Esophagus squamous epithelium (tissue), 5 donors: ENCODE measurements at regions not wholly inside any gene's neighbourhood (a gene's known extent, or its start where the extent isn't known, plus 50 kb on each side); places are given as distances from the start of the nearest gene placed in this dataset.

ENCODE experiments used
- DNase-seq: peaks from one replicate; lab custom pipeline; 2025; lab: John Stamatoyannopoulos, UW
- H3K27ac ChIP-seq, 4 donors: fragments of 200-600 bp; sonication (generic); one replicate each; pipeline ENCODE4 v1.5.1; 2016 to 2019; ENCODE audit warnings: mild to moderate bottlenecking in 1 of 4
- H3K27me3 ChIP-seq, 4 donors: fragments of 200-600 bp; sonication (generic); 1 replicate in 3 of 4; 2 replicates in 1 of 4; pipeline versions ENCODE4 v1.5.1 to v1.6.0; 2017 to 2021; ENCODE audit warnings: antibody characterized with exemption in 1 of 4
- H3K36me3 ChIP-seq, 3 donors: fragments of 200-600 bp; sonication (generic); one replicate each; pipeline ENCODE4 v1.5.1; 2016 to 2019
- H3K4me1 ChIP-seq, 3 donors: fragments of 200-600 bp; sonication (generic); one replicate each; pipeline ENCODE4 v1.5.1; 2017 to 2019
- H3K4me3 ChIP-seq, 4 donors: fragments of 200-600 bp; sonication (generic); 1 replicate in 3 of 4; 2 replicates in 1 of 4; pipeline ENCODE4 v1.5.1; 2016 to 2019; ENCODE audit warnings: mild to moderate bottlenecking in 2 of 4, moderate library complexity in 1 of 4
- H3K9me3 ChIP-seq, 3 donors: fragments of 200-600 bp; sonication (generic); one replicate each; pipeline ENCODE4 v1.5.1; 2016 to 2019
- POLR2A ChIP-seq, 4 donors: fragments of 450-650 bp; IDR thresholded peaks; one replicate each; pipeline ENCODE4 v1.6.1; 2017; ENCODE audit warnings: antibody characterized with exemption in 4 of 4, mild to moderate bottlenecking in 4 of 4, moderate library complexity in 3 of 4
- WGBS, 2 donors: methylation state at CpG; one replicate each; pipeline ENCODE4 v1.1.5; 2018; 5-methylcytosine and 5-hydroxymethylcytosine counted together
- intact Hi-C: fragments of 100-400 bp; cut with DNase I; formaldehyde crosslinking; loops from one replicate; pipeline ENCODE4 v1.15.0; 2022
- TF ChIP-seq, protein P1 (sequence below), 6 experiments: fragments of 450-650 bp in 4 of 6; fragments of 200-600 bp in 2 of 6; sonication (generic) in 2 of 6; IDR thresholded peaks; one replicate each; pipeline ENCODE4 v1.5.1; 2016 to 2019; ENCODE audit warnings: antibody characterized with exemption in 6 of 6, mild to moderate bottlenecking in 4 of 6, moderate library complexity in 4 of 6
- donor health status: DM: yes; HTN: yes; CAD: no.

DNA sequence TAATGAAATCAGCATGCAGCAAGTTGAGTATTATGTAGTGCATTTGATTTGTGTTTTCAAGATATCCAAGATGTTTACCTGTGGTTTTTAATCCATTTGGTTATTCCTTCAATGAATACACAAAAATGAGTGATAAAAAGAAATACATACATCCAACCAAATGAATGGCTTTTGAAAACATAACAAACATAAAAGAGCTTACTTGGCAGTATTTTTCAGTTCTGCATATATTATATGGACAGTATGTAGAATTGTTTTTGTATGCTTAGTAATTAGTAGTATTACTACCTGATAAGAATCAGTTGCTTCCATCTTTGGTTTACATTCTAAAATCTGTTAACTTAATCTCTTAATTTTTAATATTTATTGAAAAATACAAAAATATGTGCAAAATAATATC, 908.9 kb upstream of the AGA start:
- no peaks in the 10 kb centered on the region for H3K27me3 ChIP-seq
- H3K27ac ChIP-seq: no peak overlapping the region
- intact Hi-C loops: no loop called here
- no peaks in the 10 kb centered on the region for H3K4me1 ChIP-seq
- TF ChIP-seq, protein P1, sequence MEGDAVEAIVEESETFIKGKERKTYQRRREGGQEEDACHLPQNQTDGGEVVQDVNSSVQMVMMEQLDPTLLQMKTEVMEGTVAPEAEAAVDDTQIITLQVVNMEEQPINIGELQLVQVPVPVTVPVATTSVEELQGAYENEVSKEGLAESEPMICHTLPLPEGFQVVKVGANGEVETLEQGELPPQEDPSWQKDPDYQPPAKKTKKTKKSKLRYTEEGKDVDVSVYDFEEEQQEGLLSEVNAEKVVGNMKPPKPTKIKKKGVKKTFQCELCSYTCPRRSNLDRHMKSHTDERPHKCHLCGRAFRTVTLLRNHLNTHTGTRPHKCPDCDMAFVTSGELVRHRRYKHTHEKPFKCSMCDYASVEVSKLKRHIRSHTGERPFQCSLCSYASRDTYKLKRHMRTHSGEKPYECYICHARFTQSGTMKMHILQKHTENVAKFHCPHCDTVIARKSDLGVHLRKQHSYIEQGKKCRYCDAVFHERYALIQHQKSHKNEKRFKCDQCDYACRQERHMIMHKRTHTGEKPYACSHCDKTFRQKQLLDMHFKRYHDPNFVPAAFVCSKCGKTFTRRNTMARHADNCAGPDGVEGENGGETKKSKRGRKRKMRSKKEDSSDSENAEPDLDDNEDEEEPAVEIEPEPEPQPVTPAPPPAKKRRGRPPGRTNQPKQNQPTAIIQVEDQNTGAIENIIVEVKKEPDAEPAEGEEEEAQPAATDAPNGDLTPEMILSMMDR (IDR thresholded peaks at IDR 0.05): no peak
- no peak for TF ChIP-seq POLR2A (IDR thresholded peaks at IDR 0.05)
- no peaks in the 10 kb centered on the region for H3K36me3 ChIP-seq
- H3K9me3 ChIP-seq: no peaks in the 10 kb centered on the region
- no peak for DNase-seq
- H3K4me3 ChIP-seq: no peak overlapping the region

DNA sequence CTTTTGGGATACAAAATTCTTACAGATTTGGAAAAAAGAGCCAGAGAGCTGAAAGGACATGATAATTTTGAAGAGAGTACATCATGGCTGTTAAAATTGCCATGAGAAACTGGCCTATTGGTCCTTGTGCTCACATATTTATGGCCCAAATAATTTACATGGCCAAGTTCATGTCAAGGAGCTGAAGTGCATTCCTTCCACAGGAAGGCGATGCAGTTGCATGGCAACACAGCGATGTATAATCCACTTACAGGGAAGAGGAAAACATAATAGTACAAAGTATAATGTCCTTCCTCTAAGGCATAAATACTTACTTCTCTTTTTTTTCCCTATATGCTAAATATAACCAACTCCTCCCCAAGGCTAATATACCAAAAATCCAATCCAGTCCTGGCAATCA, 914.5 kb upstream of the AGA start:
- no peaks in the 10 kb centered on the region for H3K9me3 ChIP-seq
- no peak for DNase-seq
- no peaks in the 10 kb centered on the region for H3K4me1 ChIP-seq
- H3K36me3 ChIP-seq: no peaks in the 10 kb centered on the region
- H3K27ac ChIP-seq: no peak overlapping the region
- H3K27me3 ChIP-seq: no peaks in the 10 kb centered on the region
- no peak for TF ChIP-seq POLR2A (IDR thresholded peaks at IDR 0.05)
- TF ChIP-seq, protein P1 (IDR thresholded peaks at IDR 0.05): no peak
- intact Hi-C loops: no loop called here
- 92 to 94% methylated on average over 2 of the region's 2 CpGs for WGBS, 2 donors
- H3K4me3 ChIP-seq: no peak overlapping the region

DNA sequence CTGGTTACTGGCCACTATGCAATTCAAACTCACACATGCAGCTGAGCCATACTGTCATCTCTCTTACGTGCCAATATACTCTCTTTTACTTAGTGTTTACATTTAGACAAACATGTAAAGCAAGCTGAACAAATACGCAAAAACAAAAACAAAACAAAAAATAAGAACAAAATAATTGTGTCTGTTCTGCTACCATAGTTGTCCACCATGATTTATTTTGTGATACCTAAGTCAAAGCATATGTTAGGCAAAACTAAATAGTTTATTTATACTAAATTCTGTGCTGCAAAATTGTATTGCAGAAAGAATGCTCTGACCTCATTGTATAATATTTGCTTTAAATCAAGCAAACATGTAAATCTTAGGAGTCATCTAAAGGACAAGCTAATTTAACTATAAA, 943.2 kb upstream of the AGA start:
- Histone ChIP-seq H3K27ac (no peak overlapping the region), H3K27me3 (no peaks in the 10 kb centered on the region), H3K9me3 (peaks cover 0 to 3% (median 0%) of the 10 kb centered on the region in 3 donors), H3K4me1 (no peaks in the 10 kb centered on the region), H3K36me3 (no peaks in the 10 kb centered on the region), H3K4me3 (no peak overlapping the region)
- intact Hi-C loops: no loop called here
- no peak for DNase-seq
- TF ChIP-seq POLR2A (IDR thresholded peaks at IDR 0.05): no peak
- TF ChIP-seq, protein P1 (IDR thresholded peaks at IDR 0.05): no peak
- WGBS, 2 donors: 56 to 61% methylated on average over 2 of the region's 2 CpGs

DNA sequence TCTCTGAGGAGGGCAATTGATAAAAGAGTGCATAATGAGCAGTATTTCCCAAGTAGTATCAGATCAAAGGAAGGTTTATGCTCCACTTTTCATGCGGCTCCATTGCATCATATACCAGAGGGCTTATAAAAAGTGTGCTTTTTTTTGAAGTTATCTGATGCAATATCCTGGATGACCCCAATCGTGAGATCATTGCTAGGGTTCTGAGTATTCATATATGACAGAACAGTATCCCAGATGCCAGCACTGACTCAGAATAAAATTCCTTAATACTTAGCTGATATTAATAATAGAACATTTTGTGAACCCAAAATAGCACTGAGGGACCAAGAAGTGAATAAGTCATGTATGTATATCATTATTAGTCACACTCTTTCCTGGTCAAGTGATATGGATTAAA, 945.5 kb upstream of the AGA start:
- 67 to 74% methylated on average over 2 of the region's 2 CpGs for WGBS, 2 donors
- no peak for TF ChIP-seq POLR2A (IDR thresholded peaks at IDR 0.05)
- TF ChIP-seq, protein P1 (IDR thresholded peaks at IDR 0.05): no peak
- Histone ChIP-seq H3K9me3 (peaks cover 0 to 3% (median 0%) of the 10 kb centered on the region in 3 donors), H3K36me3 (no peaks in the 10 kb centered on the region), H3K4me3 (no peak overlapping the region), H3K27ac (no peak overlapping the region), H3K4me1 (no peaks in the 10 kb centered on the region), H3K27me3 (no peaks in the 10 kb centered on the region)
- DNase-seq: no peak
- intact Hi-C loops: no loop called here

DNA sequence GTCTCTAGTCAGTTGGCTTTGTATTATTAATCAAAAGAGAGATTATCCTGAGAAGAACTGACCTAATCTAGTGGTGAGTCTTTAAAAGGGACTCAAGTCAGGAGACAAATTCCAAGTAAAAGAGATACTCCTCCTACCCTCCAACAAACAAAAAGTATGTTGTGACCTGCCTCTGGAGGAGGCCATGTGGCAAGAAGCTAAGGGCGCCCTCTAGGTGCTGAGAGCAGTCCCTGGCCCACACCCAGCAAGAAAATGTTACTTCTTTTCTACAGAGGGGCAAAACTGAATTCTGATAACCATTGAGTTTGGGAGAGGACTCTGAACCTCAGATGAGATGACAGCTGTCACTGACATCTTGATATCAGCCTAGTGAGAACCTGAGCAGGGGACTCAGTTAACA, 953.6 kb upstream of the AGA start:
- no peaks in the 10 kb centered on the region for H3K27me3 ChIP-seq
- DNase-seq: no peak
- no peak overlapping the region for H3K27ac ChIP-seq
- no peaks in the 10 kb centered on the region for H3K36me3 ChIP-seq
- H3K4me1 ChIP-seq: no peaks in the 10 kb centered on the region
- 36 to 67% methylated on average over 1 of the region's 1 CpG for WGBS, 2 donors
- no peak for TF ChIP-seq POLR2A (IDR thresholded peaks at IDR 0.05)
- TF ChIP-seq, protein P1 (IDR thresholded peaks at IDR 0.05): no peak
- no peak overlapping the region for H3K4me3 ChIP-seq
- H3K9me3 ChIP-seq: no peaks in the 10 kb centered on the region
- intact Hi-C loops: no loop called here
